RPMI7951 (cell line): ENCODE measurements at regions not wholly inside any gene's neighbourhood (a gene's known extent, or its start where the extent isn't known, plus 50 kb on each side); places are given as distances from the start of the nearest gene placed in this dataset.

Experiments
- DNase-seq: peaks from one replicate; pipeline ENCODE4 v3.0.0-alpha.2; 2012; ENCODE audit warnings: low read depth

DNA sequence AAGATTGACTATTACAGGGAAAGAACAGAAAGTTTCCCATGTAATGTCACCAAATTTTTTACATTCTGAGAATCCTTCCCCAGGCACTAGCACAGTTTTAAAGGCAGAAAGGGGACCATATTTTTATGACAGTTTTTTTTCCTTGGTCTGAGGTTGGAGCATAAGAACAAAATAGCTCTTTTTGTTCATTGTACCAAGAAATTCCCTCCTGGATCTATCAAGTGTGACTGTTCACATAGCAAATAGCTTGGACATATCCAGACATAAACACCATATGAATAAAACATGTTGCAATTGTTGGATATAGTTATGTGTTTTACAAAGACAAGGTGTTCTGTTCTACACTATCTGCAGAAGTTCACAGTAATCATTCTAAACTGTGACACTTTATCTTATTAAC is 182.4 kb upstream of the ADGRL2 start:
- no peak for DNase-seq

DNA sequence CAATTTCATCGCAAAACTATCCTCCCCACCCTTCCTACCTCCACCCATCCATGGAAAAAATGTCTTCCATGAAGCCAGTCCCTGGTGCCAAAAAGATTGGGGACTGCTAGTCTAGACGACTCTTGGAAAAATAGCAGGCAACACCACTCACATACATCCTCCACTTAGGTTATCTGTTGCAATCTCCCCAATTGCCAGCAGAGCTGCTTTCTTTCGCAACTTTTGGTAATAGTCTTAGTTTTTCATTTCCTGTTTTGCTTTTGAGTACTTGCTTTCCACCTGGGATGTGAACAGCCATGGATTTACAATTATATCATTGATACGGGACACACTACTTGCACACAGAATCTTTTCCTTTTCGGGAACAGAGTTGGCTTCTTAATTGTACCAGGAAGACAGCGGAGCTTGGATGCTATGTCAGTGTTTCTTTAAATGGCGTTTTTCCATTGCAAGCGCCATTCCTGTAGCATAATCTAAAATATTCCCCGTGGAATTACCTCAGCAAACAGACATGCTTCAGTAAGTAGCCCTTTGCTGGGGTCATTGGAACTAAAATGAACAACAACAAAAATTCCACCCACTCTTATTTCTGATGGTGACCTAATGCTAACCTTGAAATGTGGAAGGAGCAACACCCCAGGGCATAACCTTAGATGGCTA is 183.3 kb upstream of the ADGRL2 start:
- DNase-seq: no peak

DNA sequence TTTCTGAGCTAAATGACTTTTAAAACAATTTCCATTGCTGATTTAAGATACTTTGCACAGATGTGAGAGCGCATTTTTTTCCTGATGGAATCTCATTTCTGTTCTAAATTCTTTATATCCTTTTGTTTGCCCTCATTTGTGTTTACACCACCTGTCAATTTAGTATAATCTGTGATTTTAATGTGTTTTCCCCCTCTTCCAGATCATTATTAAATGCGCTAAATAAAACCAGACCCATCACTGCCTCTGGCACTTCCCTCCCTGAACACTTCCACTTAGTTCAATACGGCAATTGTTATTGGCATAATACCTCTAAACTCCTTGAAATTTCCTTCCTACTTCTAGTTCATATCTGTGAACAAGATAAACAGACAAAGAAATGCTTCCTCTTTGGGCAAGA is 186.9 kb upstream of the ADGRL2 start:
- no peak for DNase-seq

DNA sequence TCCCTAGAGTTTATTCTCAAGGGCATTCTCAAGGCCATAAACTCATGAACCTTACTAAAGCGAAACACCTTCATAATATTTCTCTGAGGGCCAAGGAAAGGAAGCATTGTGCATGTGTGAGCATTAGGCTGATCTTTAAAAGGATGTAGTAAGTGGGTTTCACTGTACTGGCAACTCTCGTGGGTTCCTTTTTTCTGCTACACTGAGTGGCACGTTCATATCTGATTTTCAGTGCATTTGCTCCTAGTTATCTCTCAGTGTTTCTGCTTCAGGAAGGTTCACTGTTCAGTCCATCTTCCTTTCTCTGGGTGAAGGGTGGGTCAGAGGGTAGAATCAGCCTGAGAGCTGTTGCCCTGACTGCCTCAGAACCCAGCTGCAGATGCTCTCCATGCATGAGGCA is 192.8 kb upstream of the ADGRL2 start:
- DNase-seq: no peak

DNA sequence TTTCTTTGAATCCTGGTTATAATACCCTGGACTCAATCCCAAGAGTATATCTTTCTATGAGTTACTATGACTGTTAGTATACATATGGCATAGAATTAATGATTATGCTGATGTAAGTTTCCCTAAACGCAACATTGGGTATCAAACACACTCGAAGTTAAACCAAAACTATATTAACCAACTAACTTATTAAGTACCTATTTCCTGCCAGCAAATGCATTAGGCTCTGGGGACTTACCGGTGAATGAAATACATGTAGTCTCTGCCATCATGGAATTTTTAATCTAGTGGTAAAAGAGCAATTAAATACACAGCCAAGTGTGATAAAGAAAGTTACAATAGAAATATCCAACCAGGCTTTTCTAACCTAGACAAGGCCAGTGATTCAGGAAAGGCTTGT is 193.6 kb upstream of the ADGRL2 start:
- no peak for DNase-seq

DNA sequence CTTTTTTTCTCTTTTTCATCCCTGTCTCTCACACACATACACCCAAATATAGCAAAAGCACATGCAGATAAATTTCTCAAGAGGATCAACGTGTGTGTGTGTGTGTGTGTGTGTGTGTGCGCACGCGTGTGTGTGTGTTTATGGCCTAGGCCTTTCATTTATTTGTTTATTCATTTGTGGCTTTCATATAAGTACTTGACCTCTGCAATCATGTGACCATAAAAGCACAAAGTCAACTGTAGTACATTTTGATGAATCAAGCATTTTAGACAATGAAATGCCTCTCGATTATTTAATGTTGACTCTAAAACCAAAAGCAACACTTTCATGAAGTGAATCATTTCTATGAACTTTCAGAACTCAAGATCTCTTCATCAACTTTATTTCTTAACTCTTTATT is 194.1 kb upstream of the ADGRL2 start:
- no peak for DNase-seq

DNA sequence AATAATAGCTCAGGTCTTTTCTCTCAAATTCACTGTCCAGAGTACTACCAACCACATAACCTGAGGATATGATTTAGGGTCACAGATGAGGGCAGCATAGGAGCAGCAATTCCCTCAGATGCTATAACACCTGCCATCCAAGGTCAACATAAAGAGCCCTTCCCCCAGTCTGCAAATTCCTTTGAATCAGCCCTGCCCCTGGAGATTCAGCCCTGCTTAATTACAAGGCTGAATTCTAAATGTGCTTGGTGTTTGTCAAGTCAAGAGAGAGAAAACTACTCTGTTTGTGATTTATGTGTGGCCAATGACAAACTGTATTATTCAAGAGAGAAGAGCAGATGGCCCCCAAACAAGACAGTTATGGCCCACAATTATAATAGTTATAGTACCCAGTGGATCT is 195.7 kb upstream of the ADGRL2 start:
- DNase-seq: no peak

DNA sequence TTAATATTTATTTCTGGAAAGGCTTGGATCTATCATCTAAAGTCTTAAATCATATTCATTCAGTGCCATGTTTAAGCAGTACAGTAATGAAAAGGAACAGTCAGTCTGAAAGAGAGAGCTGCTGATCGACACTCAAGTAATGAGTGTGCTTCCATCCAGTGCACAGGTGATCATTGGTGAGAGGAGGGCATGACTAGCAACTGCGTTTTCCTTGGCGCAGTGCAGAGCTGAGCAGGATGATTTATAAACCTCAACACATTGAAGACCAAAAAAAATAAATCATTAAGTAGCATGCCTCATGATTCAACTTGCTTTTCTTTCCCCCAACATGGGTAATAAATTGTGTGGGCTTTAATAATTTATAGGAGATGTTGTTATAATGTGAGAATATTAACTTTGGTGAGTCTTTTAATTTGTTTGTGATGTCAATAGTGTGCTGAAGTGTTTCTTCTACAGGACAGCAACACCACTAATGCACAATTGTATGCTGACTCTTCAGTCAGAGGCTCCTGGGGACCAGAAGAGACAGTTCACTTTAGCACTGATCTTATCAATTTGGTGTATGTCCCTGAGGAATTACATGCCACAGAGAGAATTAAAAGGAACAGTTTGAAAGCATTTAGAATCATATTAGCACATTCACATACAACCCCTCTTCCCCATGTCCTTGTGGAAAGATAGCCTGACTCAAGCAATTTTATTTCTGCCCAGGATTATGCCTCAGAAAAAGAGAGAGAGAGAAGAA is 199.7 kb upstream of the ADGRL2 start:
- DNase-seq: no peak

DNA sequence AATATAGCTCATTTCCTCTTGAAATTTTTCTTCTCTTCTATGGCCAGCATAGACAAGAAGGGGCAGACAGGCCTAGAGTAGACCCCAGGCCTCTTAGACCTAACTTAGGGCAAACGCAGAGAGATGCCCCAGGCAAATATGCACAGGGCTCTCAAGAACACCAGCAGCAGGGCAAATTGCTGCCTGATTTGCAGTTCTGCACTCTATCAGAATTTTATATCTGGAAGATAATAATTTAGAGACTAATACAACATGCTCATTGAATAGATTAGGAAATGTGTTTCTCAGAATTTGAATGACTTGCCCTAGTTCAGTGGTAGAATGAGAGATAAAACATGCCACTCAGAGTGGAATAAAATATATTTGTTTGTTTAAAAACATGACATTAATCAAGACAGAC is 200.4 kb upstream of the ADGRL2 start:
- DNase-seq: no peak

DNA sequence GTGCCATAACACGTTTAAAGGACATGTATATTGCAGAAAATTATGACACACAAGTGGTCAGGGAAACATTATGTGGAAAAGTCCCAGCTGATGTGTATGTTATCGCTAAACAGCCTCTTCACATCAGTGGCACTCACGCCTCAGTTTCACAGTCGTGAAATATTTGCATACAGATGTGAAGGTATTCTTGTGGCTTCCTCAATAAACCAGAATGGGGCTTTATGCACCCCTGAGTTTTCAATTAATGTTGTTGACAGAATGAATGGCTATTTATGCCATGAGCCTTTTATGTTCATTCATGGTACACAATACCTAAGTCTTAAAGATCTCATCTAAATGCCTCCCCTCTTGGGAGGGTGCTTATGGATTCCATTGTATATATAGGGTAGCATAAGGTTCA is 202.1 kb upstream of the ADGRL2 start:
- no peak for DNase-seq

DNA sequence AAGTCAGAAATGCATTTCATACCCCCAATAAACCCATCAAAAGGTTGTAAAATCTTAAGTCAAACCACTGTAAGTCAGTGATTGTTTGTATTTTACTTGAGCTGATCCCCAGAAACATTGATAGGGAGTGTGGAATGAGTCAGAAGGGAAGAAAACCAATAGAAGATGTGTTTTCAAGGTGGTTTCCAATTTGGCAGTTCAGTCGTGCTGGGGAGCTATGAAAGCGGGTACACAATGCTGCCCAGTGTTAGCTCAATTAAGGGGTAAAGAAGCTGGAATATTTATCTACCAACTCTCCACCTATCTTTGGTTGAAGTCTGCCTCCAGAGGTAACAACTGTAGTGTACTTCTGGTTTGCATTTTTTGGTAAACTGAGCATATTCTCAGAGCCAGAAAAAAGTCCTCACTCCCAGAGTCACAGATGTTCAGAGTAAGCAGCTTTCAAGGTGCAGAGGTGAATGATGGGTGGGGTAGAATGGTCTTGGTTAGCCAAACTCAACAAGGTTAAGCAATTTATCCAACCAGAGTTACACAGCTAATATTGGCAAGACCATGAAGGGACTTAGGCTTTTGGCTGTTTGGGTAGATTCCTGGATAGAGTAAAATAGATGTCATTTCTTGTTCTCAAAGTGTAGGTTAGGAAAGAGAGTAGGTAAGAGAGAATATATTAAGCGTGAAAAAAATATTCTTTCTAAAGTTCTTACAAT is 202.9 kb upstream of the ADGRL2 start:
- no peak for DNase-seq

DNA sequence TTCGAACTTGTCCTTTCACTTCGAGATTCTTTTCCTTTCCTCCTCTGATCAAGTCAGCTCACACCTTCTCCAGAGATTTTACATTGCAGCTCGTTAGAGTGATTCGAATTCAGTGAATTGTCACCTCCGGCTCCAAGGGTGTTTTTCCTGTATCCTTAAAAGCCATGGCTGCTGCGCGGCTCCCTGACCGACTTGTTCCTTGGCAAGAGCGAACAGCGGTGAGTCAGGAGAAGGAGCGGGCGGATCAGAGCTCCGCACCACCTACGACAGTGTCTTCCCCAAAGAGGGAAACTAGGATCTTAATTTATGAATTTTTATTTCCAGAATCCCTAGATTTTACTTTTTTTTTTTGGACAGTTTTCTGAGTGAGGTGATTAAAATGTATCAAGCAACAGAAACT is 204.4 kb upstream of the ADGRL2 start:
- DNase-seq: no peak

DNA sequence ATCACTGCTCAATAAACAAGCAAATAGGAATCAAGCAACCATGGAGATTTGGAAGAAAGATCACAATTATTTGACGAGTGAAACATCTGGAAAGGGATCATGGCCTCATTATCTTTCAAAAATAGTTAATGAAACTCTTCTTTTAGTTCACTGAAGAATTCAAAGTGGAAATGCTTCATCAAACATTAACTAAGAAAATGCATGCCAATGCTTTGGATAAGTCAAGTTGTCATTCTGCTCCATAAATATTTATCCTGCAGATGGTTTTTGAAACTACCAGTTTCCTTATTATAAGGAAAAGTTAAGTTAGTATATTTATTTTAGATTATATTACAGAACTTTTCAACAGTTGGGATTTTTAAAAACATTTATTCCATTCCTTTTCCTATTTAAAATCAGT is 206.5 kb upstream of the ADGRL2 start:
- no peak for DNase-seq

DNA sequence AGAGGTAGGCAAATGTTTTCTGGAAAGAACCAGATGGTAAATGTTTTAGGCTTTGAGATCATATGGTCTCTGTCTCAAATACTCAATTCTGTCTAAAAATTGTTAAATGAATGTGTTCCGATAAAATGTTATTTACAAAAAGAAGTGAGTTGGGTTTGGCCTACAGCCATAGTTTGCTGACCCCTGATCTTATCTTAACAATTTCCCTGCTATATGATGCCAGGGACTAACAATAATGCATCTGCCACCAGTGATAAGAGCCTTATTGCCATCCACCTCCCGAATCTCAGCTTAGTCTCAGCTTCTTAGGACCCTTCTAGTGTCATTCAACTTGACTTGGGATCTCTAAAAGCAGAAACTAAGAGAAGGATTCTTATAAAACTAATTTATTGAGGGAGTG is 208.5 kb upstream of the ADGRL2 start:
- DNase-seq: no peak

DNA sequence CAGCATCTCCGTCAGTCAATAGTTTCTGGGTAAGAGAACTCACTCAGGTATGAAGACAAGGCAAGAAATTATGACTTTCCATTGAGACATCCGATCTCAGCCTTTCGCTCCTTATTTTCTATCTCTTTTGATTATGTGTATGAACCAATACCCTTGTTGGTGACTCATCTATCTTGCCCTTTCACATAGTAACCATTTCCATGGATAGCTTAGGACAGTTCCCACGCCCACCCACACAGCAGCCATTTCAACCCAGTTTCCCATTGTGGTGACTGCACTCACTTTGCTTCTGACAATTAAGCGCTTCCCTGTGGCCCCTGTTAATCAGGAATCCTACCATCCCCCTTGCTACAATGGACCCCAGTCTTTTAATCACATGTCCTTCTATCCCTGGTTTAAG is 210.6 kb upstream of the ADGRL2 start:
- no peak for DNase-seq

DNA sequence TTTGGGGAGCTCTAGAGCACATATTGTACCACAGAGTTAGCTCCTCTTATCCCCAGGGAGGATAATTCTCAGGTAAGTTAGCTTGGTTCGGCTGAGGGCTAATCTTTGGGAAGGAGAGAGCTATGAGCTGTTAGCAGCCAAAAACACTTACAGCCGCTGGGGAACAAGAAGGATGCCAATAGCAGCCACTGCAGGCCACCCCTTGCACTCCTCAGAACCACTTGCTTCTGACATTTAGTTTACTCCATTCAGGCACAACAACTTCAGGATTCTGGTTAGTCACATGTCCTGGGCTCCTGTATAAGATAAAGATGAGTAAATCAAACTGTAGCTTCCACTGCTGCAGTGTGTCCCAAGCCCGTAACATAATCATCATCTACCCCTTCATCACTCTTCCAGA is 212.6 kb upstream of the ADGRL2 start:
- DNase-seq: no peak

DNA sequence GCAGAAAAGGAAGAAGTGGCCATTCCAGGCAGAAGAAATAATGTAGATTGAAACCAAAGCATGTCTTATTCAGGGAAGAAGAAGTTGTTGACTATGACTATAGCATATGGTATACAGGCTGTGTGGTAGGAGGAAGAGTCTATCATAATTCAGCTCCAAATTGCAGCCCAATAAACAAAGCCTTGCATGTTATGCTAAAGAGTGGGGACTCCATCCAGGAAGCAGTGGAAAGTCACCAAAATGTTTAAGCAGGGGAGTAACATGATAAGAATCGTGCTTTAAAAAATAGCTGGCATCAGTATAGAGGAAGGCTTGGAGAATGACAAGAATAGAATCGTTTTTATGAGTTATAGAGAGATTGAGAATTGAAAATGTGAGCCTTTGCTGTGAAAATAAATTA is 213.3 kb upstream of the ADGRL2 start:
- no peak for DNase-seq

DNA sequence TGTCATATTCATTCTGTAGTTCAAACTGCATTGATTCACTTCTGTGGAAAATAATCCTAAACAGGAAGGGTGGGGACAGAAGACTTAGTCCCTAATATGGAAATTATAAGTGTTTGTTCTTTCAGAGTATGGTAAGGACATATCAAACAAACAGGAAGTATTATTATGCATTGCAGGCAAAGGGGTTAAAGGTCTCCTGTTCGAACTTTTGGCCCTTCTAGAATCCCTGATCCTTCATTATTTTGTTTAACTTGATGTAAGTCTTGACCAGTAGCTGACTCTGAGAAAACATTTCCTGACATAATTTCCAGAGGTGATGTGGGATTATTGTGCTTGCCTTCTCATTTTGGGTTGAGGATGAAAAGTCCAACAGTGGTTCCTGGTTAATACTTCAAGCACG is 215.4 kb upstream of the ADGRL2 start:
- DNase-seq: no peak

DNA sequence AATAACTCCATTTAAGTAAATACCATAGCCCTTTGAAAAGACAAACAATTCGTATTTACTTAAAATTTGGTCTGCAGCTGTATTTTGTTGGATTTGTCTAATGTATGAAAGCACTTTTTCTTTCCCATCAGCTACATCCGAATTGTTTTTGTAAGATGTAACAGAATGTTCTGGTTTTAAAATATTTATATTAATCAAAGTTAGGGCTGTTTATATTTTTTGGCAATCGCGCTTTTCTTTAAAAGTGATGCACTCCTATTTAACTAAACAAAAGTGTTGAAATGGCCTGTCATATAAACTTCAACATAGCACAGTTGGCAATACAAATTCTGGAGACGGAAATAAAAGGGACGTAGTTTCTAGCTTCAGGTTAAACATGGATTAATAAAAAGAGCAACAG is 216.3 kb upstream of the ADGRL2 start:
- no peak for DNase-seq

DNA sequence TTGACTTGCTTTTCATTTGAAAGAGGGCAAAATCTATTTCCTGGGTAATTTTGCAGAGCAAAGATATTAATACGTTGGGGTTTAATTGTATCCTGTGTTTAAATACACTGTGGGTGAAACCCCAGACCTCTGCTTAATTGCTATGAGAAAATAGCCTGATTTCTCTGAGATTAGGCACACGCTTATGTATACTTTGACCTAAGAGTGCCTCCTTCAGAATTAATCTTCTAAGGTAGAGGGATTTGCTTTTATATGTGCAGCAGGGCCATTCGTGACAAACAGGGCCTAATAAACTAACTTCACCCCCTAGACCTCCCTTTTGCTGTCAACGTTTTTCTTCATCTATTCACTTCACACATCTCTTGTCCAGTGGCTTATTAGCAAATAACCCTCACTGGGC is 216.9 kb upstream of the ADGRL2 start:
- DNase-seq: no peak

DNA sequence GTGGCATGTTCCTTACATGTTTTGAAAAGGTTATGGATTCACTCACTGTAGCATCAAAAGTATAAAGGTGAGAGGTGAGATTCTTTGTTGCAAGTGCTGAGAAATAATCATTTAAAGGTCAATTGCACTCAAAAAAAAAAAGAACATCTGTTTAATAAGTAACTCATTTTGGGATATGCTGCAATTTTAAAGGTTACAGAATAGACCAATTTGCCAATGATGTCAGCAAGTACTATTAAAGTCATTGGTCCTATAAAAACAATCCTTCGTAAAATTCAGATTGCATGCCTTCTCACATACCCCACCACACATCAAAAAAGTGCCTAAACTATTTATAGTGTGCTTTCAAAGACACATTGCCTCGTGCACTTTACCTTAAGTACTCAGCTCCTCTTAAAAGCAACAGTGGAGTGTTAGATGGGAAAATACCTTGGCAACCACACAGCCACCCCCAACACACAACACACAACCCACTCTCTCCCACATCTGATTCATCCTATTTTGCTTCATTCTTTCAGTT is 218.2 kb upstream of the ADGRL2 start:
- no peak for DNase-seq

DNA sequence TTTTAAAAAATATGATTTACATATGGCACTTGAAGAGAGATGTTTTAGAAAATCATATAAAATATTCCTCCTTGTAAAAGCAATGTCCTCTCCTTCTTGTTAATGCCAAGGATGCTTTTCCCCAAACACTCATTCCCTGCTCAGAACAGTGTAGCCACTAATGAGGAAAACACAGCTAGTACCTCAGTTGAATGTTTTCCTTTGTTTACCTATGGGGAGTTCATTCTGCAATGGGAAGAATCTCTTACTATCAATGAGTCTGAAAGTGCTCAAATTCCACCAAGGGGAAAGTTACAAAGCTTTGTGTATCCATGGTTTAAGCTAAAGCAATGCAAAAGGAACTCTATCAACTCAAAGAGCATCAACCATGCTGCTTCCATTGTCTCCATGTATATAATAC is 221.9 kb upstream of the ADGRL2 start:
- no peak for DNase-seq
